Caco-2 (cell line): ENCODE measurements at regions not wholly inside any gene's neighbourhood (a gene's known extent, or its start where the extent isn't known, plus 50 kb on each side); places are given as distances from the start of the nearest gene placed in this dataset.

ENCODE experiments used
- BruUV-seq: library from RNA; stranded (reverse); fragments of 400-500 nt; replicated peaks from 2 replicates; lab custom pipeline; 2021; lab: Mats Ljungman, UMichigan
- CTCF ChIA-PET: fragments of 300-600 bp; sonication (Branson Sonifier 250); formaldehyde crosslinking; loops from one replicate; lab custom pipeline; 2022; ENCODE audit warnings: antibody characterized with exemption; lab: Charles Lee
- POLR2A ChIA-PET: fragments of 300-600 bp; sonication (Branson Sonifier 250); formaldehyde crosslinking; loops from one replicate; lab custom pipeline; 2022; ENCODE audit warnings: antibody characterized with exemption; lab: Charles Lee
- DNase-seq, 2 experiments: peaks; one replicate each; pipeline versions ENCODE4 v3.0.0 to v3.0.0-alpha.2; 2020 to 2022
- H3K27me3 ChIP-seq: replicated peaks from 2 replicates; pipeline ENCODE4 v1.6.0; 2011; ENCODE audit warnings: low read length; ENCODE audit not compliant: control insufficient read depth, insufficient read depth
- H3K36me3 ChIP-seq: 2 replicates; pipeline ENCODE4 v1.5.1; 2011; ENCODE audit warnings: low read length; ENCODE audit not compliant: control insufficient read depth, insufficient read depth
- H3K4me1 ChIP-seq: fragments of 250-450 bp; sonication (Bioruptor Pico); 2 replicates; pipeline ENCODE4 v1.5.1; 2020; ENCODE audit warnings: mild to moderate bottlenecking
- H3K4me3 ChIP-seq: 2 replicates; pipeline ENCODE4 v1.5.1; 2011; ENCODE audit warnings: low read depth, mild to moderate bottlenecking, control low read depth, low read length
- H3K9me3 ChIP-seq: fragments of 250-450 bp; sonication (Bioruptor Pico); 2 replicates; pipeline ENCODE4 v1.5.1; 2020; ENCODE audit warnings: mild to moderate bottlenecking, moderate library complexity
- H3K27ac Mint-ChIP-seq: one replicate; pipeline ENCODE4 v1.8.0; 2022; ENCODE audit warnings: mixed read lengths; ENCODE audit not compliant: unreplicated experiment
- H3K27me3 Mint-ChIP-seq: one replicate; pipeline ENCODE4 v1.8.0; 2022; ENCODE audit warnings: mixed read lengths; ENCODE audit not compliant: insufficient read depth, unreplicated experiment
- H3K36me3 Mint-ChIP-seq: one replicate; pipeline ENCODE4 v1.8.0; 2022; ENCODE audit warnings: mild to moderate bottlenecking, mixed read lengths; ENCODE audit not compliant: insufficient read depth, unreplicated experiment
- H3K4me1 Mint-ChIP-seq: one replicate; pipeline ENCODE4 v1.8.0; 2022; ENCODE audit warnings: low read depth, mixed read lengths; ENCODE audit not compliant: unreplicated experiment
- H3K4me3 Mint-ChIP-seq: one replicate; pipeline ENCODE4 v1.8.0; 2022; ENCODE audit warnings: mild to moderate bottlenecking, moderate library complexity, mixed read lengths; ENCODE audit not compliant: unreplicated experiment
- H3K9me3 Mint-ChIP-seq: one replicate; pipeline ENCODE4 v1.8.0; 2022; ENCODE audit warnings: mixed read lengths; ENCODE audit not compliant: unreplicated experiment
- CTCF ChIP-seq, 2 experiments: fragments of 200-600 bp in 1 of 2; IDR thresholded peaks; 1 replicate in 1 of 2; 2 replicates in 1 of 2; pipeline versions ENCODE4 v1.5.1 to v1.8.0; 2011 to 2022; ENCODE audit warnings: antibody characterized with exemption in 1 of 2, control low read depth in 1 of 2, inconsistent platforms in 1 of 2, low read depth in 1 of 2, low read length in 1 of 2, mild to moderate bottlenecking in 1 of 2, moderate library complexity in 1 of 2; ENCODE audit not compliant: insufficient read depth in 1 of 2, severe bottlenecking in 1 of 2, unreplicated experiment in 1 of 2
- intact Hi-C: fragments of 100-400 bp; cut with micrococcal nuclease; formaldehyde crosslinking; loops from one replicate; pipeline ENCODE4 v1.10.0; 2022; ENCODE audit not compliant: unreplicated experiment

- CTCF ChIA-PET = no interaction called here
- no peaks in the 10 kb centered on the region for H3K36me3 ChIP-seq
- H3K9me3 Mint-ChIP-seq = no peaks in the 10 kb centered on the region
- H3K4me3 Mint-ChIP-seq = no peak overlapping the region
- intact Hi-C loops = no loop called here
- H3K9me3 ChIP-seq = no peaks in the 10 kb centered on the region
- H3K27me3 Mint-ChIP-seq = no peaks in the 10 kb centered on the region
- no peak overlapping the region for H3K4me3 ChIP-seq
- H3K36me3 Mint-ChIP-seq = peaks cover 6% of the 10 kb centered on the region
- POLR2A ChIA-PET = no interaction called here
- no peak for TF ChIP-seq CTCF (IDR thresholded peaks at IDR 0.05; ENCODE audit: insufficient read depth in 1 of 2, low read depth in 1 of 2, low read length in 1 of 2, severe bottlenecking in 1 of 2, unreplicated experiment in 1 of 2)
- no peak for DNase-seq
- H3K27ac Mint-ChIP-seq = no peak overlapping the region
- BruUV-seq = no TSS peak
- H3K4me1 Mint-ChIP-seq = peaks cover 9% of the 10 kb centered on the region
- H3K4me1 ChIP-seq = no peaks in the 10 kb centered on the region
- H3K27me3 ChIP-seq = no peaks in the 10 kb centered on the region
These were observed 185.5 kb downstream of the SATB1 start for GRCh38 chr3:18239674-18240073.

GRCh38 chr3:18238746-18239331 is 186.3 kb downstream of the SATB1 start:
- H3K27me3 ChIP-seq = no peaks in the 10 kb centered on the region
- no peaks in the 10 kb centered on the region for H3K36me3 ChIP-seq
- Mint-ChIP-seq H3K27me3 (no peaks in the 10 kb centered on the region), H3K4me1 (peaks cover 9% of the 10 kb centered on the region), H3K4me3 (no peak overlapping the region), H3K36me3 (peaks cover 6% of the 10 kb centered on the region), H3K9me3 (no peaks in the 10 kb centered on the region), H3K27ac (no peak overlapping the region)
- H3K4me3 ChIP-seq = no peak overlapping the region
- ChIA-PET POLR2A (no interaction called here), CTCF (no interaction called here)
- TF ChIP-seq CTCF (IDR thresholded peaks at IDR 0.05; ENCODE audit: insufficient read depth in 1 of 2, low read depth in 1 of 2, low read length in 1 of 2, severe bottlenecking in 1 of 2, unreplicated experiment in 1 of 2) = no peak
- DNase-seq = no peak
- no peaks in the 10 kb centered on the region for H3K4me1 ChIP-seq
- intact Hi-C loops = no loop called here
- no peaks in the 10 kb centered on the region for H3K9me3 ChIP-seq
- BruUV-seq = no TSS peak

- no peak for TF ChIP-seq CTCF (IDR thresholded peaks at IDR 0.05; ENCODE audit: insufficient read depth in 1 of 2, low read depth in 1 of 2, low read length in 1 of 2, severe bottlenecking in 1 of 2, unreplicated experiment in 1 of 2)
- Mint-ChIP-seq H3K27ac (no peak overlapping the region), H3K4me1 (peaks cover 9% of the 10 kb centered on the region), H3K4me3 (no peak overlapping the region), H3K9me3 (no peaks in the 10 kb centered on the region), H3K36me3 (peaks cover 6% of the 10 kb centered on the region), H3K27me3 (peaks cover 2% of the 10 kb centered on the region)
- no peaks in the 10 kb centered on the region for H3K27me3 ChIP-seq
- POLR2A ChIA-PET = no interaction called here
- no peaks in the 10 kb centered on the region for H3K9me3 ChIP-seq
- DNase-seq = no peak
- no peaks in the 10 kb centered on the region for H3K4me1 ChIP-seq
- no peaks in the 10 kb centered on the region for H3K36me3 ChIP-seq
- intact Hi-C loops = no loop called here
- BruUV-seq = no TSS peak
- CTCF ChIA-PET = no interaction called here
- H3K4me3 ChIP-seq = no peak overlapping the region
These were observed 186.8 kb downstream of the SATB1 start for GRCh38 chr3:18238332-18238731.
